CD4-positive, alpha-beta memory T cell (primary cell): ENCODE measurements at regions not wholly inside any gene's neighbourhood (a gene's known extent, or its start where the extent isn't known, plus 50 kb on each side); places are given as distances from the start of the nearest gene placed in this dataset.
A peak's percentile ranks its signal among the peaks of the same experiment; 100 is the strongest.
"Not testable (repeated sequence)": the region's sequence is repeated elsewhere in the genome, so short reads cannot be mapped to it uniquely, and the experiment has no call there.

Experiments
- CTCF ChIA-PET: fragments of 350-600 bp; sonication (Branson Sonifier 250); formaldehyde crosslinking; loops from one replicate; lab custom pipeline; 2021; ENCODE audit warnings: inconsistent platforms; ENCODE audit not compliant: partially characterized antibody; lab: Charles Lee
- POLR2A ChIA-PET: fragments of 350-600 bp; sonication (Branson Sonifier 250); formaldehyde crosslinking; loops from one replicate; lab custom pipeline; 2021; ENCODE audit not compliant: partially characterized antibody; lab: Charles Lee
- DNase-seq, 5 donors: peaks; one replicate each; pipeline versions ENCODE4 v3.0.0 to v3.0.0-alpha.2; 2020 to 2022; ENCODE audit warnings: mixed read lengths in 1 of 5
- H3K27ac ChIP-seq: one replicate; pipeline ENCODE4 v1.7.0; 2013; ENCODE audit warnings: low read depth, low read length
- H3K27me3 ChIP-seq: 2 replicates; pipeline ENCODE4 v1.7.0; 2013; ENCODE audit warnings: mild to moderate bottlenecking, low read length, moderate library complexity; ENCODE audit not compliant: insufficient read depth
- H3K36me3 ChIP-seq: 2 replicates; pipeline ENCODE4 v1.7.0; 2013; ENCODE audit warnings: mild to moderate bottlenecking, low read length, moderate library complexity; ENCODE audit not compliant: insufficient read depth
- H3K4me1 ChIP-seq: 2 replicates; pipeline ENCODE4 v1.7.0; 2013; ENCODE audit warnings: mild to moderate bottlenecking, low read length, moderate library complexity; ENCODE audit not compliant: insufficient read depth
- H3K4me3 ChIP-seq, 2 donors: one replicate each; pipeline ENCODE4 v1.7.0; 2013; ENCODE audit warnings: low read length in 2 of 2, mild to moderate bottlenecking in 1 of 2
- H3K9me3 ChIP-seq, 2 donors: one replicate each; pipeline ENCODE4 v1.7.0; 2013; ENCODE audit warnings: low read length in 2 of 2, control low read depth in 1 of 2; ENCODE audit not compliant: control insufficient read depth in 1 of 2
- H3K27ac Mint-ChIP-seq, 7 donors: one replicate each; pipeline ENCODE4 v1.8.0; 2020 to 2021; ENCODE audit warnings: mixed read lengths in 7 of 7, mild to moderate bottlenecking in 6 of 7, inconsistent platforms in 3 of 7, moderate library complexity in 3 of 7
- H3K27me3 Mint-ChIP-seq, 2 donors: one replicate each; pipeline ENCODE4 v1.8.0; 2020 to 2021; ENCODE audit warnings: mixed read lengths in 2 of 2
- H3K36me3 Mint-ChIP-seq, 2 donors: one replicate each; pipeline ENCODE4 v1.8.0; 2020 to 2021; ENCODE audit warnings: mixed read lengths in 2 of 2, inconsistent platforms in 1 of 2, mild to moderate bottlenecking in 1 of 2
- H3K4me1 Mint-ChIP-seq, 4 donors: one replicate each; pipeline ENCODE4 v1.8.0; 2020 to 2021; ENCODE audit warnings: mixed read lengths in 4 of 4, mild to moderate bottlenecking in 1 of 4
- H3K4me3 Mint-ChIP-seq, 8 donors: one replicate each; pipeline ENCODE4 v1.8.0; 2020 to 2021; ENCODE audit warnings: mixed read lengths in 8 of 8, mild to moderate bottlenecking in 7 of 8, moderate library complexity in 6 of 8, inconsistent platforms in 3 of 8
- H3K9me3 Mint-ChIP-seq, 8 donors: one replicate each; pipeline ENCODE4 v1.8.0; 2020 to 2021; ENCODE audit warnings: mixed read lengths in 8 of 8, mild to moderate bottlenecking in 5 of 8, inconsistent platforms in 3 of 8, moderate library complexity in 1 of 8
- intact Hi-C: fragments of 100-400 bp; cut with micrococcal nuclease; formaldehyde crosslinking; loops from one replicate; pipeline ENCODE4 v1.15.1; 2023

GRCh38 chr22:25431637-25432342, 132.7 kb upstream of the GRK3 start:
- DNase-seq, H3K4me1 Mint-ChIP-seq, H3K36me3 Mint-ChIP-seq, H3K27ac ChIP-seq, H3K4me3 Mint-ChIP-seq, POLR2A ChIA-PET, H3K4me3 ChIP-seq, H3K9me3 Mint-ChIP-seq, CTCF ChIA-PET, intact Hi-C loops, H3K27me3 ChIP-seq, H3K27ac Mint-ChIP-seq, H3K4me1 ChIP-seq, H3K9me3 ChIP-seq, H3K36me3 ChIP-seq: not testable (repeated sequence)
- H3K27me3 Mint-ChIP-seq, result peaks cover 4 to 15% of the 10 kb centered on the region in 2 donors

GRCh38 chr22:25433381-25433970, 131.0 kb upstream of the GRK3 start:
- H3K36me3 Mint-ChIP-seq, H3K4me1 Mint-ChIP-seq, H3K4me3 ChIP-seq, CTCF ChIA-PET, H3K36me3 ChIP-seq, POLR2A ChIA-PET, H3K27ac ChIP-seq, intact Hi-C loops, H3K9me3 Mint-ChIP-seq, DNase-seq, H3K9me3 ChIP-seq, H3K4me3 Mint-ChIP-seq, H3K27me3 ChIP-seq, H3K4me1 ChIP-seq, H3K27ac Mint-ChIP-seq: not testable (repeated sequence)
- H3K27me3 Mint-ChIP-seq, result peaks cover 4 to 11% of the 10 kb centered on the region in 2 donors

GRCh38 chr22:25437414-25438160, 126.9 kb upstream of the GRK3 start:
- Mint-ChIP-seq H3K9me3 (no peaks in the 10 kb centered on the region), H3K4me3 (no peak overlapping the region), H3K27me3 (peaks cover 6 to 9% of the 10 kb centered on the region in 2 donors), H3K27ac (peak overlapping the region in 1 of 7 donors; percentile 83), H3K36me3 (no peaks in the 10 kb centered on the region), H3K4me1 (no peaks in the 10 kb centered on the region)
- intact Hi-C loops, result no loop called here
- no peaks in the 10 kb centered on the region for H3K27me3 ChIP-seq
- H3K9me3 ChIP-seq, result no peaks in the 10 kb centered on the region
- ChIA-PET POLR2A (no interaction called here), CTCF (no interaction called here)
- H3K4me1 ChIP-seq, result no peaks in the 10 kb centered on the region
- DNase-seq, result no peak
- no peak overlapping the region for H3K4me3 ChIP-seq
- H3K27ac ChIP-seq, result no peak overlapping the region
- H3K36me3 ChIP-seq, result no peaks in the 10 kb centered on the region

- Histone ChIP-seq H3K27me3 (no peaks in the 10 kb centered on the region), H3K36me3 (no peaks in the 10 kb centered on the region), H3K9me3 (no peaks in the 10 kb centered on the region), H3K27ac (no peak overlapping the region), H3K4me3 (no peak overlapping the region), H3K4me1 (peaks cover 35% of the 10 kb centered on the region)
- Mint-ChIP-seq H3K4me3 (peak overlapping the region in 7 of 8 donors; percentile 44 to 99 (median 96)), H3K27ac (peak overlapping the region in 4 of 7 donors; percentile 75 to 98 (median 86)), H3K9me3 (no peaks in the 10 kb centered on the region), H3K4me1 (peaks cover 27 to 46% (median 36%) of the 10 kb centered on the region in 4 donors), H3K27me3 (no peaks in the 10 kb centered on the region), H3K36me3 (peaks cover 5 to 10% of the 10 kb centered on the region in 2 donors)
- intact Hi-C loops, result loop anchor here (1.0 to 10.0 kb wide), 4 partner anchors 42 to 382 kb away; no protein-coding TSS in a partner anchor
- ChIA-PET POLR2A (interaction anchor here (0.9 kb wide), 1 partner anchor 62 kb away, joined by 3 read pairs; no protein-coding TSS in a partner anchor), CTCF (interaction anchor here (0.8 to 2.1 kb wide), 9 partner anchors 12 to 290 kb away, joined by 3 to 15 read pairs (median 3); no protein-coding TSS in a partner anchor)
- no peak for DNase-seq
These were observed 117.3 kb upstream of the GRK3 start for GRCh38 chr22:25447067-25447685.

- H3K27ac ChIP-seq, result peak overlapping the region; percentile 67
- no peaks in the 10 kb centered on the region for H3K27me3 ChIP-seq
- Mint-ChIP-seq H3K4me1 (peaks cover 34 to 53% (median 42%) of the 10 kb centered on the region in 4 donors), H3K27ac (peak overlapping the region; percentile 77 to 98 (median 95)), H3K27me3 (no peaks in the 10 kb centered on the region), H3K36me3 (peaks cover 5 to 16% of the 10 kb centered on the region in 2 donors), H3K4me3 (peak overlapping the region; percentile 93 to 99 (median 96)), H3K9me3 (no peaks in the 10 kb centered on the region)
- intact Hi-C loops, result loop anchor here (1.0 to 10.0 kb wide), 4 partner anchors 43 to 383 kb away; no protein-coding TSS in a partner anchor
- no peaks in the 10 kb centered on the region for H3K36me3 ChIP-seq
- peak; percentile 84 to 88 (median 87) for DNase-seq
- peak overlapping the region; percentile 71 to 74 for H3K4me3 ChIP-seq
- H3K9me3 ChIP-seq, result no peaks in the 10 kb centered on the region
- CTCF ChIA-PET, result interaction anchor here (0.8 to 2.1 kb wide), 9 partner anchors 11 to 325 kb away, joined by 3 to 15 read pairs (median 5); no protein-coding TSS in a partner anchor
- peaks cover 39% of the 10 kb centered on the region for H3K4me1 ChIP-seq
- POLR2A ChIA-PET, result interaction anchor here (0.9 kb wide), 1 partner anchor 62 kb away, joined by 3 read pairs; no protein-coding TSS in a partner anchor
These were observed 116.6 kb upstream of the GRK3 start for GRCh38 chr22:25447686-25448434.

- H3K27me3 Mint-ChIP-seq, result no peaks in the 10 kb centered on the region
- H3K27ac Mint-ChIP-seq, result peak overlapping the region; percentile 77 to 98 (median 95)
- no peaks in the 10 kb centered on the region for H3K9me3 ChIP-seq
- ChIA-PET POLR2A (no interaction called here), CTCF (interaction anchor here (1.3 to 2.1 kb wide), 5 partner anchors 10 to 325 kb away, joined by 3 to 15 read pairs (median 6); no protein-coding TSS in a partner anchor)
- intact Hi-C loops, result loop anchor here (5.0 to 10.0 kb wide), 2 partner anchors 254 to 384 kb away; no protein-coding TSS in a partner anchor
- H3K27ac ChIP-seq, result peak overlapping the region; percentile 67
- peak overlapping the region; percentile 71 to 74 for H3K4me3 ChIP-seq
- H3K9me3 Mint-ChIP-seq, result no peaks in the 10 kb centered on the region
- peaks cover 5 to 16% of the 10 kb centered on the region in 2 donors for H3K36me3 Mint-ChIP-seq
- H3K4me3 Mint-ChIP-seq, result peak overlapping the region; percentile 93 to 99 (median 96)
- no peaks in the 10 kb centered on the region for H3K36me3 ChIP-seq
- peak in 1 of 5 donors; percentile 1 for DNase-seq
- H3K4me1 ChIP-seq, result peaks cover 39% of the 10 kb centered on the region
- H3K27me3 ChIP-seq, result no peaks in the 10 kb centered on the region
- peaks cover 36 to 59% (median 45%) of the 10 kb centered on the region in 4 donors for H3K4me1 Mint-ChIP-seq
These were observed 115.9 kb upstream of the GRK3 start for GRCh38 chr22:25448435-25449051.
